GM12891 (cell line): ENCODE measurements at regions not wholly inside any gene's neighbourhood (a gene's known extent, or its start where the extent isn't known, plus 50 kb on each side); places are given as distances from the start of the nearest gene placed in this dataset.

Experiments used
- POLR2A ChIP-seq: IDR thresholded peaks from 2 replicates; pipeline ENCODE4 v1.6.1; 2011; ENCODE audit warnings: low read depth, low read length, control low read depth
- POLR2AphosphoS5 ChIP-seq: IDR thresholded peaks from 2 replicates; pipeline ENCODE4 v1.6.1; 2011; ENCODE audit warnings: low read depth, low read length, control low read depth
- SPI1 ChIP-seq: IDR thresholded peaks from 2 replicates; pipeline ENCODE4 v1.6.1; 2011; ENCODE audit warnings: low read depth, low read length, control low read depth
- TAF1 ChIP-seq: IDR thresholded peaks from 2 replicates; pipeline ENCODE4 v1.6.1; 2011; ENCODE audit warnings: low read depth, low read length, control low read depth

- TF ChIP-seq POLR2A (no peak), POLR2AphosphoS5 (no peak), TAF1 (no peak), SPI1 (no peak)
These were observed 355.9 kb downstream of the PRELID2 start for GRCh38 chr5:145479271-145479670.
